GM18499 (cell line): ENCODE measurements at regions not wholly inside any gene's neighbourhood (a gene's known extent, or its start where the extent isn't known, plus 50 kb on each side); places are given as distances from the start of the nearest gene placed in this dataset.
"Not testable (repeated sequence)": the region's sequence is repeated elsewhere in the genome, so short reads cannot be mapped to it uniquely, and the experiment has no call there.

Experiments
- ATAC-seq: cut with Tn5 transposase; IDR thresholded peaks from one replicate; pipeline ENCODE4 v1.9.1; 2021; ENCODE audit warnings: moderate number of reproducible peaks; ENCODE audit not compliant: insufficient read depth, unreplicated experiment

DNA sequence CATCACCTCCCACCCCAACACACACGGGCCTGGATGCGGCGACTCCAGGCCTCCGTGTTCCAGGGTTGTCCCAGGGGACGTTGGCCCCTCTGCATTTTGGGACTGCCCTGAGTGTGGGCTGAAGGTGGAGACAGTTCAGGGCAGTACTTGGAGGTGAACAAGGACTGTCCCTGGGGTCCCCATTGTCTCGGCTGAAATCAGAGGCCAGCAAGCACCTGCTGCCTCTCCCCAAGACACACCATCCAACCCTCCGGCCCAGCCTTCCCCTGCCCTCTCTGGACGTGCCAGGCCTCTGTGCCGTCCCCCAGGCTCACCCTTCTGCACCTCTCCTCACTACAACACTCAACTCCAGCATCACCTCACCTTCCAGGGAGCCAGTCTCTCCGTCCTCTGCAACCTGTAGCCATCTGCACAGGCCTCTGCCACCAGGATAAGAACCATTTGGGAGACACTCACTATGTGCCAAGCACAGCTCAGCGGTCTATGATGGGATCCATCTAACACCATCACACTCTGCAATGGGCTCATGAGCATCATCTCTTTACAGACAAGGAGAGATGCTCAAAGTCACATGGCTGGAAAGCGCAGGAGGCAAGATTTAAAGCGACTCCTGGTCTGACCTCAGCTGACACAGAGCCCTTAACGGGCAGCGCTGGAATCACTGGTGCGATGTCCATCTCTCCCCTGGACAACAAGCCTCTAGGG lies 104.5 kb upstream of the SEC14L1 start:
- no peak for ATAC-seq

DNA sequence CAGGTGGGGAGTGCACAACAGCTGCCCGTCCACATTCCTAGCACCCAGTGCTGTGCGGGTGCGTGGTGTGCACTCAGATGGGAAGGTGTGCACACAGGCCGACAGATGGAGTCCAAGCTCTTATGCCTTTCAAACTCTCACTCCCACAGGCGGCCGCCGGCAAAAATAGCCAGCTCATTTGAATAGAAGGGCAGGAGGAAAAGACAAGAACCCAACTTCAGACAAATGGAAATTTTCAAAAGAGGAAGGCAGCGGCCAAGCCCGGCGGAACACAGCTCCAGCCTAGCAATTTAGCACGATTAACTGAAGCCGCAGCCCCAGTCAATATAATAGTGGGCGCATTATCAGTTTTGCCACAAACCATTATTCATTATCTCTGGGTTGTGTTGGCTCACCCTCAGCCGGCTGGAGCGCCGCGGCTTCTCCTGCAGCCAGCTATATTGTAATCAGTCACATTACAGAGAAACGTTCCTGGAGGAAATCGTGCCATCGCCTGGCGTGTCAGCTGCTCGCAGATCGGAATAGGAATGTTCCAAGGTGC lies 103.9 kb upstream of the SEC14L1 start:
- ATAC-seq: no peak

DNA sequence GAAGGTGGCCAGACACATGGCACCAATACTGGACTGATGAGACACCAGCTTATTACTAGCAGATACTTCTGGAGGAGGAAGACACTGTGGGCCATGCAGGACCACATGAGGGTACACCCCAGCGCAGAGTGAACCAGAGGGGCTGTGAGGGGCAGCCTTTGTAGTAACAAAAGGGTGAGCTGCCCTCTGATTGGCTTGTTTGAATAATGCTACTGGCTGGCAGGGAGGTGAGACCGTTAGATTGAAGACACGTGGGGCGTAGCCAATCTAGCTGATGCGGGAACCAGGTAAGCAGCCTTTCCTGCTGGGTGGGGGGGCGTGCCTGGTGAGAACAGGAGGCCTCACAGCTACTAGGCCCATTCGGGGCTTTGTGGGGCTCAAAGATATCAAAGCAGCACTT lies 102.8 kb upstream of the SEC14L1 start:
- ATAC-seq: no peak

DNA sequence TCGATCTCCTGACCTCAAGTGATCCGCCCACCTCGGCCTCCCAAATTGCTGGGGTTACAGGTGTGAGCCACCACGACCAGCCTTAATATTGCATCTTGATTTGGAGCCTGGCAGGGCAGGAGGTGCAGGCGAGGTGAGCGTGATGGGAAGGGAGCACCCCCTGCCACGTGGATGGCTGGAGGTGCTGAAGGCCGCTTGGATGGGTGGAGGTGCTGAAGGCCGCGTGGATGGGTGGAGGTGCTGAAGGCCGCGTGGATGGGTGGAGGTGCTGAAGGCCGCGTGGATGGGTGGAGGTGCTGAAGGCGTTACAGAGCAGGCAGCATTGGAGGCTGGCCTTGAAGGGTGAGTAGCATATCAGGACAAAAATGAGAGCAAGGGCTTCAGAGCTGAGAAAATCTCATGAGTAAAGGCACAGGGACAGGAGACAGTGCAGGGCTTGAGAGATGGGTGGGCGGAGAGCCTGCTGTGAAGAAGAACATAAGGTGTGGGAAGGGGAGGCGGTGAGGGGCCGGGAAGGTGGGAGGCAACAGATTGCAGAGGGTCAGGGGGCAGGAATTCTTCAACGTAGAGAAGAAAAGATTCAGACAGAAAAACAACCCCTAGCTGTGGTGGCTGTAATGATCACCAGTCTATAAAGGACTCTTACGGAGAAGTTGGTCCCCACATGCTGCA lies 101.7 kb upstream of the SEC14L1 start:
- no peak for ATAC-seq

DNA sequence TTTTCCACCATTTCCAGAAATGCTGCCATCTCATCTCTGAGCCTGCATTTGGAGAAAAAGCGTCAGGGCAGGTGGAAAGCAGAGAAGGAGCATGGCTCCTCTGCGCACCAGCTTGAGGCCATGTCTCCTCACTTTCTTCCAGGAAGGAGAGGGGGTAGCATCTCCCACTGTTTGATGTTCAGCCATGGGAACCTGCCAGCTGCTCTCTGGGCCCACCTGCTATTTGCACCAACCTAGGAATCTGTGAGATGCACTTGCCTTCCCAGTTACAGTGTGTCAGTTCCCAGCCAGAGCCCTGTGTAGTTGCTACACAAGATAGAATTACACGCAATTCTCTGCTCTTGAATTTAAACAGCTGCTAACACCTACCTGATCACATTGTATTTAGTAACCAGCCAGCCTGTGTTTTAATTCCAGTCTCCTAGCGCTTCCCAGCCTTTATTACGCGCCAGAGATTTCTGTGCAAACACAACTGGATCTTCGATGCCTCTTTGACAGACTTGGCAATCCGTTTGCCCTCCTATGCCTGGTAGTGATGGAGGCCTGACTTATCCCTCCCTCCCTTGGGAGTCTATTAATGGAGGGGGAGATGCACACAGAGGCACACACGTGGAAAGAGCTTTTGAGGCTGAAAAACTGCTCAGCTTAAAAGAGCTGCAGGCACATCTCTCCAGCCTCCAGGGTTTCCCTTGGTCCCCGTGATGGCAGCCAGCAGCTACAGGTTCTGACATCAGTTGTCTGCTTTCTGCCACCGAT lies 98.1 kb upstream of the SEC14L1 start:
- ATAC-seq: no peak

DNA sequence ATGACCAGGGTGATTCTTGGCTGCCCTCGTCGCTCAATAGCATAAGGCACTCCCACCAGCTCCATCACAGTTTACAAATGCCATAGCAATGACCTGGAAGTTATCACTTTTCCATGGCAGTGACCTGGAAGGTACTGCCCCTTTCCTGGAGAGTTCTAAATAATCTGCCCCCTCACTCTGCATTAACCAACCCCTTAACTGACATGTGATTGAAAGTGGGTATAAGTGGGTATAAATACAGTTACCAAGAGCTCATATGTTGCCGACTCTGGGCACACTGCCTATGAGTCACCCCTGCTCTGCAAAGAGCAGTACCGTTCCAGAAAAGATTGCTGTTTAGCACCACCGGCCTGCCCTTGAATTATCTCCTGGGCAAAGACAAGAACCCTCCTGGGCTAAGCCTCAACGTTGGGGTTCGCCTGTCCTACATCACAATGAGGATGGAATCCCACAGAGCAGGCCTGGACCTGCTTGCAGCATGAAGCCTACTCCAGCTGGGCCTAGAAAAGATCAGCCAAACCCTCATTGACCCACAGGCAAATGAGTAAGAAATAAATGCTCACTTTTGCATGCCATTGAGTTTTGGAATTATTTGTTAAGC lies 95.2 kb upstream of the SEC14L1 start:
- ATAC-seq: no peak

DNA sequence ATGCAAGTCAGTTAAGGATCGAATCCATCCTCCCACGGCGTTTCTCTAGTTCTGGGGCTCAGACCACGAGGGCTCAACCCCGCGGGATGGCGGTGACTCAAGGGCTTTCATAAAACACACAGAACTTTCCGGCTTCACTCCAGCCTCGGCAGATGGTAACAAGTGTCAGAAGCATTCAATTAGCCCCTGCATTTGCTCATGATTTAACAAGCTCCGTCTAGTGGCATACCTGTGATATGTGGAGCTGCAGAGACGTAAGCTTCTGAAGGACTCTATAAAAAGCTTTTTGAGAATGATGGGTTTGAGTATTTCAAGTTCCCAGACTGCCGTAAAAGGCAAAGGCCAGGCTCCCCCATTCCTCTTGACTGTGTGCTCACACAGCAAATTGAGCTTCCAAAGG lies 91.3 kb upstream of the SEC14L1 start:
- ATAC-seq: no peak

DNA sequence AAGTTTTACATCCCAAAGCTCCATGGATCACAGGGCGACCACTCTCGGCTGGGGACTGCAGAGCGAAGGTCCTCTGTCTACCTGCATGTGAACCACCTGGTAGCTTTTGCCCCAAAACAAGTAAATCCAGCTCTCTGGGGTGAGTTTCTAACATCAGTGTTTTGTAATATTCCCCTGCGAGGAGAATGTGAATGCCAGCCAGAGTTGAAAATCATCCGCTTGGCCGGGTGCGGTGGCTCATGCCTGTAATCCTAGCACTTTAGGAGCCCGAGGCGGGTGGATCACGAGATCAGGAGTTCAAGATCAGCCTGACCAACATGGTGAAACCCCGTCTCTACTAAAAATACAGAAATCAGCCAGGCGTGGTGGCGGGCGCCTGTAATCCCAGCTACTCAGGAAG lies 89.9 kb upstream of the SEC14L1 start:
- ATAC-seq: not testable (repeated sequence)

DNA sequence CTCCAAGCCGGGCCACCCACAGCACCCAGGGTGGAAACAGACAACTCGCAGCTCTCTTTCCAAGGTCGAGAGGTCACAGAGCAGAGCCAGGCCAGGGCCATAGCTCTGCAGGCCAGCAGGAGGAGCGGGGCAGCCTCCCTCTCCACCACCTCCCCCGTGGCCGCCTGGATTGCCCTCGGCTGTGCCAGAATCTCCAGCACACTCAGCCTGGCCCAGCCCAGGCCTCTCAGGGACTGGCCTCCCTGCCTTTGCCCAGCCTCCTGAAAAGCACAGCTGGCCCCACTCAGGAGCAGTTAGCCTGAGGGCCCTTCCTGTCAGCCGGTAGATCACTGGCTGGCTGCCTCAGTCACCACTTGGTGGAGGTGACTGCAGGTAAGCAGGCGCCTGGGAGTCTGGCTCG lies 85.8 kb upstream of the SEC14L1 start:
- no peak for ATAC-seq

DNA sequence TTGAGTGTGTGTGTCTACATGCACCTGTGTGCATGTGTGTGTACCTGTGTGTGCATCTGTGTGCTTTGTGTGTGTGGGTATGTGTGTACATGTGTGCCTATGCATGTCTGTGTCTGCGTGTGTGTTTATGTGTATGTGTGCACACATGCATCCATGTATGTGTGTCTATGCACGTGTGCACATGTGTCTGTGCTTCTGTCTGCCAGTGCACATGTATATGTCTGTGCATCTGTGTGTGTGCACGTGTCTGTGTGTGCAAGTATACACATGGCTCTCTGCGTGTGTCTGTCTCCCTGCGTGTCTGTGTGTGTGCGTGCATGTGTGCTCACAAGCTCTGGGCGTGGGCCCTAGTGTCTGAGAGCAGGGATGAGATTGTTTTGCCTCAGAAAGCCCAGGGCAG lies 85.3 kb upstream of the SEC14L1 start:
- ATAC-seq: no peak

DNA sequence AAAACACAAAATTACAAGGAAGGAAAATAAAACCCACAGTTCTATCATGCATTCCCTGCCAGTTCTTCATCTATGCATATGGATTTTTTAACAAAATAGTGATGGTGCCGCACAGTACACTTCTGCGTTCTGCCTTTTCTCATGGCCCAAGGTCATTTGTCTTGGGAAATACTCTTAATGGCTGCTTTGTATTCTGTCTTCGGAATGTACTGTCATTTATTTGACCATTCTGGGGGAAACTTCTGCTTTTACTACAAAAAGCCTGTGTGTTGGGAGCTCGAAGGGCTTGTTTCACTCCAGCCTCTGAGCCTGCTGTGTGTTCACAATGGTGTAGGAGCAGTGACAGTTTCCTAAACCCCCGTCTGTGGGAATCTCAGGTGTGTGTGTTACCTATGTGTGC lies 82.8 kb upstream of the SEC14L1 start:
- no peak for ATAC-seq

DNA sequence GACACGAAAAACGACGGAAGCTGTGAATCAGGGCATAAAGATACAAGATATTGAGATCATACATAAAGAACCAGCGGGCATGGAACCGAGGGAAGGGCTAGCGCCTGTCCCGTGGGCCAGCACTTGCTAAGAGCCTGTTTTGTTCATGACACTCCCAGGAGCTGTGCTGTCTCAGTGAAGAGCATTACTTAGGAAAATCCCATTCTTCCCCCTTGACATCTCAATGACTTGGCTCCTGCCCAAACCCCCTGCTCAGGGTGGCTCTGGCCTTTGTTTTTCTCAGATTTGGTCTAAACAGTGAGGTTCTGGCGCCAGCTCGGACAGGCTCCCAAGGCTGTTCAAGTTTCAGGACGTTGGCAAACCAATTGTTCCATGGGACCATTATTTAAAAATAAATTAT lies 79.1 kb upstream of the SEC14L1 start:
- ATAC-seq: no peak

DNA sequence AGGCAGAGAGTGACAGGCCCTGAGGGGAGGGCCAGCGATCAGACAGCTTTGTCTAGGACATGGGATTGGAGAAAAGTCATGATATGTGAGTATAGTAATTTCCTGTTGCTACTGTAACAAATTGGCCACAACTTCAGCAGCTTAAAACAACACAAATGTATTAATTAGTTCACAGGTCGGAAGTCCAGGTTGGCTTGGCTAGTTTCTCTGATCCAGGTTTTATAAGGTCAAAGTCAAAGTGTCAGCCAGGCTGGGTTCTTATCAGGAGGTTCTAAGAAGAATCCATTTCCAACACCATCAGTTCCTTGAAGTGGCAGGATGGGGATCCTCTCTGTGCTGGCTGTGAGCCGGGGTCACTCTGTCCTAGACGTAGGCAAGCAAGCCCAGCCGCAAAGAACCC lies 76.2 kb upstream of the SEC14L1 start:
- no peak for ATAC-seq

DNA sequence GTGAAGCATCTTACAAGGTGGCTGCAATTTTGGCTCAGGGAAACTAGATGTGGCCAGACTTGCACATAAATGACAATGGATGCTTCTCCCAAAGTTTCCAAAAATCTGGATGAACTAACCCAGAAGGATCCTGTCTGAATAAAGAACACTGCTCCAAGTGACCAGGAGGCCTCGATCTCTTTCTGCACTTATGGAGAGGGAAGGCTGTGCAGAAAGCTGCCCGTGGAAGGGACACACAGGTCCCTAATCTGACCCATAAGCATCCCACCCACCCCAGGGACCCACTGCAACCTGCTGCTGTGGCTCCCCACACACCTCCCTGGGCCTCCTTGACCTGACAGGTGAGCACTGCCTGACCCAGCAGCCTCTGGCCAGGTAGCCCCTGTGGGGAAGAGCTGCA lies 74.6 kb upstream of the SEC14L1 start:
- ATAC-seq: no peak

DNA sequence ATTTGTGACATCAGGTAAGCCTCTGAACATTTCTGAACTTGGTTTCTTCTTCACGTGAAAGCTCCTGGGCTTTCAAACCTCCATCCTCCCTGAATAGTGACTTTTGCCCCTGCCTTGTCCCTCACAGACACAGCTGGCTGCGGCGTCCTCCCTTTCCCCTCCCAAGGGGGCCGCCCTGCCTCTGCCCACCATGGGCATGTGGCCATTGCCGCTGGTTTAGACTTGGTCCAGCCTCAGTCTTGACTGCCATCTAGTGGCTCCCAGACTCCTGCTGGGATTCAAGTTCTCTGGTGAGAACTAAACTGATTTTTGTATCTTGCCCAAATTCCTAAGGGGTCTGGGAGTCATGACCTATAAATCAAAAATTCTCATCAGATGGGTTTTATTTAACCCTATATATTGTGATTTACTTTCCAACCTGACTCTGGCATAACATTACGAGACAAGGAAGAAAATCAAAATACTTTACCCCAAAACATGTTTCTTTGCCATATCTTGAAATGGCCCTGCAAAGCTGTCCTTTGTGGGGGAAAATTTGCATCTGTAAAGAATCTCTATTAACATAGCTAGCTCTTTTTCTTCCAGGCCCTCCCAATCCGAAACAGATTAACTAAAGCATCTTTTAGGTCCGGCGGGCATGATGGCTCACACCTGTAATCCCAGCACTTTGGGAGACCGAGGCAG lies 73.9 kb upstream of the SEC14L1 start:
- not testable (repeated sequence) for ATAC-seq

DNA sequence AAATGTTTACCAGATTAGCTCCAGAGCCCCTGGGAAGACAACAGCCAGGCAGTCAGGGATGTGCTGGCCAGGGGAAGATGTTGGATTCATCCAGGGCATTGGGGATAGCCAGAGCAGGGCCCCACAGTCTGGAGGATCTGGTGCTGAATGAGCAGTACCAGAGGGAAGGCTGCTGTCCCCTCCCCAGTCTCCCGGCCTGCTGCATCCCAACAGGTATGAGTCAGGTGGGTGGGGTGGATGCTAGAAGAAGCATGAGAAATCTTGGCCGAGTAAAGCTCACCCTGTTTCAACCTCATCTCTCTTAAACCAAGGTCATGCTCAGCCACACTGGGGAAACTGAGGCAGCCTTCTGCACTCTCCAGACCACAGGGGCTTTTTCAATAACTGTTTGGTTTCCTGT lies 71.9 kb upstream of the SEC14L1 start:
- no peak for ATAC-seq

DNA sequence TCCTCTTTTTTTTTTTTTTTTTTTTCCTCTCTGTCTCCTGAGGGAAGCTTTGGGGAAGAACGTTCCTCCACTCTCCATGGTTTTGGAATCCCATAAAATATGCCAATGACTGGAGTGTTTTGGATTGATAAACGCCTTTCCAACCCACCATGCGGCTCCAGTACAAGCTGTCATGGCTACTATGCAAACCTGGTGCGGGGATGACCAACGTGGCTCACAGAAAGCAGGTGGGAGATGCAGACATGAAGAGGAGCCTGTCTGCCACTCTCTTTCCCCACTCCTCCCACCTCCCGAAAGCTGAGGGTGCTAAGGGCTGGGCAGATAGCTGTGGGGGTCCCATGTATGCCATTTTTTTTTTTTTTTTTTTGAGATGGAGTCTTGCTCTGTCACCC lies 69.9 kb upstream of the SEC14L1 start:
- no peak for ATAC-seq

DNA sequence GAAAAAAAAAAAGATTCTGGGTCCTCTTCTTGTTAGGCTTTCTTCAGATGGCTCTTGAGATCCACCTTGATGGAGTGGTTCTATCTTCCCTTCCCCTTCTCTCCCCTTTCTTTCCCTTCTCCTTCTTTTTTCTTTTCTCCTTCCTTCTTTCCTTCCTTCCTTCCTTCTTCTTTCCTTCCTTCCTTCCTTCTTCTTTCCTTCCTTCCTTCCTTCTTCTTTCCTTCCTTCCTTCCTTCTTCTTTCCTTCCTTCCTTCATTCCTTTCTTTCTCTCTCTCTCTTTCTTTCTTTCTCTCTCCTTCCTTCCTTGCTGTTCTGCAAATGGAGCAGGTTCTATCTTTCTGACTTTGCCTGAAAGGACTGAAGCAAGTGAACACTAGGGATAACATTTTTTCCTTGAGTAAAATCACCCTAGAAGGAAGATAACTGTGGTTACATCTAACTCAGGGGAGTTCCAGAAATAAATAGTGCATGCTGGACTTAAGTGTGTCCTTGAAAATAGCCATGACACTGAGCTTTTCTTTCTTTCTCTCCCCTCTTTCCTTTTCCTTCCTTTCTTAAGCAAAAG lies 68.8 kb upstream of the SEC14L1 start:
- no peak for ATAC-seq

DNA sequence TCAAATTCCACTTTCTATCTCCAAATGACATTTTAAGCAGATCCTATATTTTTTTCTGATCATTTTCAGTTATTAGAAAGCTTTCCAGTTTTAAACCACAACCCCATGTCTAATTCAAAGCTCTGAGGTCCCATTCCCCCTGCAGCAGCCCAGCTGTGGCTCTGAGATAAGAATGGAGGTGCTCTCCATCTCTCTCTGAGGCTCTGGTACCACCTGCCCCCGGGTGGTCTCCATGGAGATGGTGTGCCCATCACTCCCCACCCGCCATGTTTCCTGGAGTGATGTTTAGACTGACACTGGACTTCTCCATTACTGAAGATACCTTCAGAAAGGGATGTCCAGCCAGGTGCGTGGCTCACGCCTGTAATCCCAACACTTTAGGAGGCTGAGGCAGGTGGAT lies 68.1 kb upstream of the SEC14L1 start:
- no peak for ATAC-seq

DNA sequence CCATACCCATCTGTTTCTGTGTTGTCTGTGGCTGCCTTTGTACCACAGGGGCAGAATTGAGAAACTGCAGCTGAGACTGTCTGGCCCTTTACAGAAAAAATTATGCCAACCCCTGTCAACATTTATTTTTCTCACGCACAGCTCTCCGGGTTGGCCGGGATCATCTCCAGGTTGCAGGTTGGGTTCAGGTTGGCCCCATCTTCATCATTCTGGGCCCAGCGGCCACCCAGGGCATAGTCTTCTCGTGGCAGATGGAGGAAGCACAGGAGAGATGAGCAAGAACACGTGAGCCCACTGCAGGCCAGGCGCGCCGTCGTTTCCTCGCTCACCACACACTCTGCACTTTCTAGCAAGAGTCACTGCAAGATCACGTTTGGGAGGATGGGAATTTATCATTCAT lies 66.1 kb upstream of the SEC14L1 start:
- ATAC-seq: no peak
